ENCODE measurements at regions not wholly inside any gene's neighbourhood (a gene's known extent, or its start where the extent isn't known, plus 50 kb on each side); places are given as distances from the start of the nearest gene placed in this dataset.

- H3K4me1 ChIP-seq (ENCODE audit: control insufficient read depth, insufficient read depth, low read length) = no peaks in the 10 kb centered on the region
- ChIA-PET POLR2A (no interaction called here), CTCF (no interaction called here)
- DNase-seq (ENCODE audit: low read depth, low spot score) (peak; percentile 2), ATAC-seq (no peak)
- H3K27ac ChIP-seq (ENCODE audit: low read length) = no peak overlapping the region
- in situ Hi-C loops (cut with HindIII; ENCODE audit: low pct_unique_long_range_greater_than_20kb, low sequenced_read_pairs) (no loop called here), intact Hi-C loops (cut with micrococcal nuclease; ENCODE audit: unreplicated experiment) (no loop called here)
- H3K9me3 ChIP-seq (ENCODE audit: control insufficient read depth, insufficient read depth, low read depth, low read length) = no peaks in the 10 kb centered on the region; the same call in 1 of the 2 replicates
- no peaks in the 10 kb centered on the region for H3K27me3 ChIP-seq (ENCODE audit: control insufficient read depth, insufficient read depth, low read length)
- no TSS peak for BruUV-seq (replicated peaks)
- no peak for TF ChIP-seq REST (IDR thresholded peaks at IDR 0.05; ENCODE audit: insufficient read depth in 1 of 2, low read depth in 2 of 2, low read length in 1 of 2)
- TF ChIP-seq POLR2AphosphoS5 (IDR thresholded peaks at IDR 0.05; ENCODE audit: low read depth, low read length) = no peak
- no peak for TF ChIP-seq CTCF (IDR thresholded peaks at IDR 0.05)
- no peak for TF ChIP-seq SIN3A (IDR thresholded peaks at IDR 0.05; ENCODE audit: borderline replicate concordance, insufficient read depth, low read depth, low read length)
- no peak overlapping the region for H3K4me3 ChIP-seq (ENCODE audit: low read depth in 2 of 2, low read length in 2 of 2)
- no peaks in the 10 kb centered on the region for H3K36me3 ChIP-seq (ENCODE audit: control insufficient read depth, insufficient read depth, low read length)
These were observed 330.9 kb downstream of the CHRM3 start for GRCh38 chr1:239717097-239717917.

- H3K9me3 ChIP-seq (ENCODE audit: control insufficient read depth, insufficient read depth, low read depth, low read length) = no peaks in the 10 kb centered on the region; the same call in 1 of the 2 replicates
- no peaks in the 10 kb centered on the region for H3K4me1 ChIP-seq (ENCODE audit: control insufficient read depth, insufficient read depth, low read length)
- BruUV-seq (replicated peaks) = no TSS peak
- H3K27ac ChIP-seq (ENCODE audit: low read length) = no peak overlapping the region
- in situ Hi-C loops (cut with HindIII; ENCODE audit: low pct_unique_long_range_greater_than_20kb, low sequenced_read_pairs) = no loop called here
- ATAC-seq (no peak), DNase-seq (ENCODE audit: low read depth, low spot score) (no peak)
- no peaks in the 10 kb centered on the region for H3K36me3 ChIP-seq (ENCODE audit: control insufficient read depth, insufficient read depth, low read length)
- TF ChIP-seq CTCF (IDR thresholded peaks at IDR 0.05) (no peak), POLR2AphosphoS5 (IDR thresholded peaks at IDR 0.05; ENCODE audit: low read depth, low read length) (no peak), REST (IDR thresholded peaks at IDR 0.05; ENCODE audit: insufficient read depth in 1 of 2, low read depth in 2 of 2, low read length in 1 of 2) (no peak), SIN3A (IDR thresholded peaks at IDR 0.05; ENCODE audit: borderline replicate concordance, insufficient read depth, low read depth, low read length) (no peak), TCF7L2 (IDR thresholded peaks at IDR 0.05; ENCODE audit: low read depth, low read length) (no peak)
- ChIA-PET POLR2A (no interaction called here), CTCF (no interaction called here)
- no peaks in the 10 kb centered on the region for H3K27me3 ChIP-seq (ENCODE audit: control insufficient read depth, insufficient read depth, low read length)
- no peak overlapping the region for H3K4me3 ChIP-seq (ENCODE audit: low read depth in 2 of 2, low read length in 2 of 2)
- intact Hi-C loops (cut with micrococcal nuclease; ENCODE audit: unreplicated experiment) = no loop called here
These were observed 331.5 kb downstream of the CHRM3 start for GRCh38 chr1:239717918-239718184.
